H4 (cell line): ENCODE measurements at regions not wholly inside any gene's neighbourhood (a gene's known extent, or its start where the extent isn't known, plus 50 kb on each side); places are given as distances from the start of the nearest gene placed in this dataset.

Source experiments
- DNase-seq: peaks from one replicate; pipeline ENCODE4 v3.0.0-alpha.2; 2015; ENCODE audit warnings: low spot score

- DNase-seq = no peak
Observed at GRCh38 chr1:81330521-81330920, 470.2 kb upstream of the ADGRL2 start.

DNA sequence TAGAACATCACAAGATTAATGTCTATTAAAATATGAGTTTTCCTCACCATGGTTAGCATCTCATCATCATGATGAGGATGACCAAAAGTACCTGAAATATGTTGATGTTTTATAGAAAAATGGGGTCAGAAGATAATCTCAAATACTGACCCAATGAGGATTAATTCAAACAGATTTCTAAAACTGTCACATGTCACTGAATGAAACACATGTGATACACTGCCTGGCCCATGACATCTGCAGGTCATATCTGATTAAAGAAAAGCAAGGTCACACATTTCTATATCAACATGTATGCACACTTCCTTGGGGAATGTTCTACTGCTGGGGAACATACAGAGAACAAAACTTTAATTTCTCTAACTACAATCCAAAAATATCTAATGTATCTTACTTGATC lies 470.6 kb upstream of the ADGRL2 start:
- DNase-seq = no peak

DNA sequence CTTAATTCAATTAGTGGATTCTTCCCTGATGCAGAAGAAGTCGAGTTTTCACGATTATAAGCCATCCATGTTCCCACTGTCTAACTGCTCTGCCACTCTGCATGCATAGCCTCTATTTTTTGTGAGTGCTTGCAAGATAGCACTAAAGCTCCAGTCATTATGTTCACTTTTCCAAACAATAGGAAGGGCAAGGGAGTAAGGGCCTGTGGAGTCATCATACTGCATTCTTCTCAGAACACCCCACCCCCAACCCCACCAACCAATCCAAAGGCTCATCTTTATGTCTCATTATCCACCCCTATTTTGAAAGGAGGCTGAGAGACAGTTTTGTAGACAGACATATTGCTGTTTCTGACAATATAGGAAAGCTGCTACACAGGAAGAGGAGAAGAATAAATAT lies 471.7 kb upstream of the ADGRL2 start:
- no peak for DNase-seq

DNA sequence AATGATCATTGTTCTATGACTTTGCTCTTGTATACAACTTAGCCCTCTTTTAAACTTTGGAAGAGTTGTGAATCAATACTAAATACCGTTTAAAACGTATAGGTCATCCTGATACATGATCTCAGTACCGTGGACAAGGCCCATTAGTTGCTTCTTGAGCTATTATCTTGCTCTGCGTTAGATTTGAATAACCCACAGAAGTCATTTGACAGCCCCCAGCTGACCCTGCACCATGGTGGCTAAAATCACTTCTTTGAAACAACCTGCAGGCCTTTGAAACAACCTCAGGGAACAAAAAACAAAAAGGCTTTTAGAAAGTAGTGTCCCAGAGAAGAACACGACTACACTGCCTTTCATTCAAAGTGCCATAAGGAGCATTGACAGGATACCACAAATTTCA lies 473.0 kb upstream of the ADGRL2 start:
- no peak for DNase-seq

GRCh38 chr1:81327103-81327710 lies 473.5 kb upstream of the ADGRL2 start:
- no peak for DNase-seq

DNA sequence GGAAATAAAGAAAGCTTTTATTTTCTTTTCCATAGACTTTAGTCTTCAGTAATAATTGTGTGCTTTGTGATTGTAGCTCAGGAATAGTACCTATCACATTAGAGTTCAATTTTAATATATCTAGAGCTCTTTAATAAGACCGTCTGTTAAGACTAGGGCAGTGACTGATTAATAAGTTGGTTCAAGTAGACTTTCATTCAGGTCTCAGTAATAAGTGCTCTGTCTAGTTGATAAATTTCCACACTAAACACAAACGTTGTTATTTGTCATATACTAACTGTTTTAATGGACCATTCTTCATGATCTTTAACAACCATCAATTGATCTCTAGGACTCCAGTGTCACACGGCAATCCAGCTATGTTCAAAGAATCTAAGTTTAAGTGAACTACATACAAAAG lies 474.5 kb upstream of the ADGRL2 start:
- no peak for DNase-seq

DNA sequence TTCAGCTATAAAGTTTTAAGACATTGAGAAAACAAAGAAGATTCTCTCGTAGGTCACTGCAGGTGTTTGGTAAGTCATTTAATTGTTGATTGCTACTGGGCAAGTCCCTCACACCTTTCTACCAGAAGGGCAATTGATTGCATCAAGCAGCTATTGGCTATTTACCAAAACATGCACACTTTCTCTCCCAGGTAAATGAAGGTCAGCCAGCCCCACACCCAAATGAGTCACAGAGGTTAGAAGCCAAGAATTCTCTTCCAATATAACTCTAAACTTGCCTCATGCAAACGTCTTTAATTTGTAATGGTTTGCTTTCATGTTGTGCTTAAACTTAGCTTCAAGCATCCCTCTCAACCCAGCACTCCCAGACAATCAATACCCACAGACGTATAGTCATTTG lies 475.3 kb upstream of the ADGRL2 start:
- DNase-seq = no peak

GRCh38 chr1:81323862-81324261 lies 476.9 kb upstream of the ADGRL2 start:
- no peak for DNase-seq

DNA sequence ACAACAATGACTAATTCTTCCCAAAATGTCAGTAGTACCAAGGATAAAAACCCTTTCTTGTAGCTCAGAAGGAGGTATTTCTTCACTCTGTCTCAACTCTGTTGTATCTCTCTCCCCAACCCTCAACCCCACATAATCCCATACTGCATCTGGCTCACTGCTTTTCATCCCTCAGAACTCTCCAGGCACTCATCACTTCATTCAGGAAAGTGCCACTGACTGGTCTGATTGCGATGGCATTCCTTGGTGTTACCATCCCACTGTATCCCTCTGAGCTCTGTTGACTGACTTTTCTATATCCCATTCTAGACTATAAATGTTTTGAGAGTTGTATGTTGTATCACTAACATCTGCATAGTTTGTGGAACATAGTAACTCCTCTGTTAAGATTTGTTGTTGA lies 483.5 kb upstream of the ADGRL2 start:
- no peak for DNase-seq

- DNase-seq = no peak
Observed at GRCh38 chr1:81314513-81315233, 486.1 kb upstream of the ADGRL2 start.

GRCh38 chr1:81313289-81313688 lies 487.4 kb upstream of the ADGRL2 start:
- DNase-seq = no peak

DNA sequence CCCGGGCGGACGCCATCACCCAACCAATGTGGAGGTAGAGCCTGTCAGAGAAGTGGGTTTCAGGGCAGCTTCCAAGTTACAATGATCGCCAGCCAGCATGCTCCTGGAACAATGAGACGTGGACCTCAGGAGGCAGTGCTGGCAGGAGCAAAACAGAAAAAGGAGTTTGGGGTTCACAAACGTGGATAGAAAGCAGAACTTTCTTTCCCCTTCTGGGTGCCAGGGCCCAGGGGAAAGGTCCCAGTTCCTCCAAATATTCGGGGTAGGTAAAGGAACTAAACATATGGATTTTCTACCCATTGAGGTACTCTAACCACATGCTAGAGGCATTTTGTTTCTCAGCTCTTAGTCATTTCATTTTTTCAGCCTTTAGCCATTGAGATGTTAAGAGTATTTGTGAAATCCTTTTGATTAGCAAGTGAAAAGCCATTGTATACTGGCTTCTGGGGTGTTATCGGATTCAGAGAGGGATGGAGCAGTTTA lies 488.4 kb upstream of the ADGRL2 start:
- no peak for DNase-seq

DNA sequence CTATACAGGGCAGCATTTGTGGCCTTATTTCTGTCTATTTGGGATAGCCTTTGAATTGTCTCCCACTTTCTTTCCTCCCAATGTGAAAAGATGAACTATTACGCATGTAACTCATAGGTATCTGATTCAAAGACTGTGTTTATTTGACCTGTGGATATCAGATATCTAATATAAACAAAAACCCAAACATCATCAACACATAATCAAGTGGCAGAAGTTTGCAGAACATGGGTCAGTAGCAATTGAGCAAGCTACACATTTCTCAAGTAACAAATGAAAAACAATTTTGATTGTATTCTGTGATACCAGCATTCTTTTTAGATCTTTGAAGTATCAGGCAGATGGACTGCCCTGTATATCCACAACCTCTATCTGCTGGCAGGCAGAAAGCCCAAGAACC lies 490.5 kb upstream of the ADGRL2 start:
- DNase-seq = no peak

DNA sequence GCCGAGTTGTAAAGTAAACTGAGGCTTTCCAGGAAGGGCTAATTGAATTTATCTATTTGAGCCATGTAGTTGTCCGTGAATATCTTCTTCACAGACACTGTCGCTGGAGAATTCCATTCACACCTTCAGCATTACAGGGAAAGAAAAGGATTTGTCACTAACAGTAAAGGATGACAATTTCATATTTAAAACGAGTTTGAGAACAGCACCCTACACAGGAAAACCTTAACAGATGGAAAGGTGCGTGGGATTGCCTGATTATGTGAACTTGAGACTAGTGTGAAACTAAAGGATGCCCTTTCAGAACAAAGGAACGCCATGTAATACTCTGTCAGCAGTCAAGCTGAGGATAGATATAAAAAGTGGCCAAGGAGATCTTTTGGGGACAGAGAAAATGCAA lies 492.5 kb upstream of the ADGRL2 start:
- no peak for DNase-seq

DNA sequence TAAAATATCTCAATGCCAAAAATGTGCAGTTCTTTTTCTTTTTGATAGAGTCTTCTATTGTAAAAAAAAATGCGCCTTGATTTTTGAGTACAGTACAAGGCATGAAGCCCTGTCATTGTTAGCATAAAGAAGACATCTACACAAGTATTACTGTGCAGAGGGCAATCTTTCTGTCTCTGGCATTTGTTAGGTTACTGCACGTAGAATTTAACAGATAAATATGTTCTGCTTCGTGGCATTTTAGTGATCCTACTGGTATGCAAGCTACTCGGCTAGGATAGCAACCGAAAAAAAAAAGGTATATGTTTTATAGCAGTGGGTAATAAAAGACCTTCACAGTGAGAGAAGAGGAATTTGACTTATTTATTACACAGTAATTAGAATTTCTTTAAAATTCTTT lies 492.9 kb upstream of the ADGRL2 start:
- DNase-seq = no peak

DNA sequence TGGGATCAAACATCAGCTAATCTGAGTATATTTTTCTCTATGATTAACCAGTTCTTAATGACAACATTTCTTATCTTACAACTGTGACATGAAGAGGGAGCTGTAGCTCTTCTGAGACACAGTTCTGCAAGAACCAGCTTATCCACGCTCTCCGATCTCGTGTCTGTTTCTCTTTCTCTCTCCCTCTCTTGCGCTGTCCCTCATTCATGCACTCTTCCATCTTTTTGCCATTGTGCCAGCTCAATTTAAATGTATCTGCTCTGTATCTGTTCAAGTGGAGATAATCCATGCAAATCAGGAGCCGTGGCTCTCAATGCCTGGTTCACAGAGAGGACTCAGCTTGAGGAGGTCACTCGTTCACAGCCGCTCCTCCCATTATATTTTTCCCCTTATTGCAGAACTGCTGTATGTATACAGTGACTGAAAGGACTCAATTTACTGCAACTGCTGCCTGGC lies 494.7 kb upstream of the ADGRL2 start:
- peak; percentile 3 for DNase-seq

GRCh38 chr1:81304187-81304586 lies 496.5 kb upstream of the ADGRL2 start:
- DNase-seq = no peak

DNA sequence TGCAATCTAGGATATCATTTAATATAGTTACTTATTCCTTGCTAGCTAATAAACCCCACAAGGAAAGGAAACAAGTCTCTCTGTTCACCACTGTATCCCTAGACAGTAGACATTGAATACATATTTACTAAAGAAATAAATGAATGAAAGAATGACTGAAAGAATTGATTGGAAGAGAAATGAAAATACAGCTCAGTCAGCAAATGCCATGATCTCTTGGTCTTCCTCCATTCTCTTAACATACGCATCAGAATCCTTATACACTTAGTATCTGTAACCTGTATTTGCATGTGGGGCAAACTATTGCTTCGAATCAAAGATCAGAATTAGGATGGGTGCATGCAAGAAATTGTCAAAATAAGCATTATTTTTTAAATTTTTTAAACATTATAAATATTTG lies 500.8 kb upstream of the ADGRL2 start:
- no peak for DNase-seq

DNA sequence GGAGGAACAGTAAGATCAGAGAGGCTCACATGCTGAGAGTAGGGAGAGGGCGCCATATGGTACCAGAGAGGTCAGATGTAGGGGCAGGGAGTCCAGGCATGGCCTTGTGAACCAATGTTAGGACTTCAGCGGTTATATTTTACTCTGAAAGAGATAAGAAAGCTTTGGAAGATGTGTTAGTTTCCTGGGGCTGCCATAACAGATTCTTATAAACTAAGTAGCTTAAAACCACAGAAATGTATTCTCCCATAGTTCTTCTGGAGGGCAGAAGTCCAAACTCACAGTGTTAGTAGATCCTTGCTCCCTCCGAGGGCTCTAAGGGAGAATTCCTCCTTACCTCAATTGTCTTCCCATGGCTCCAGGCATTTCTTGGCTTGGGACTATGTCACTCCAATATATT lies 502.5 kb upstream of the ADGRL2 start:
- peak; percentile 2 for DNase-seq

- DNase-seq = peak; percentile 41
Observed at GRCh38 chr1:81296601-81297000, 504.1 kb upstream of the ADGRL2 start.

DNA sequence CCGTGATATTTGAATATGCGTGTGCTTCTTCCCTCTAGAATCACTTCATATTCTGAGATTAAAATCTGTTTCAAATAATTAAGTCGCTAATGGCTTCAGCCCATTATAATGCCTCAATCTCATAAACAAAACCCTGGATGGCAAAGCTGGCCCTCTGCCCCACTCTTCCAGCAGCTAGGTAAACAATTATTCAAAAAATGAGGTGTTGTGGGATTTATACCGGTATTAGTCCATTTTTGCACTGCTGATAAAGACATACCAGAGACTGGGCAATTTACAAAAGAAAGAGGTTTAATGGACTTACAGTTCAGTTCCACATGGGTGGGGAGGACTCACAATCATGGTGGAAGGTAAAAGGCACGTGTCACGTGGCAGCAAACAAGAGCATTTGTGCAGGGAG lies 510.4 kb upstream of the ADGRL2 start:
- DNase-seq = no peak

- DNase-seq = no peak
Observed at GRCh38 chr1:81288689-81289088, 512.0 kb upstream of the ADGRL2 start.

DNA sequence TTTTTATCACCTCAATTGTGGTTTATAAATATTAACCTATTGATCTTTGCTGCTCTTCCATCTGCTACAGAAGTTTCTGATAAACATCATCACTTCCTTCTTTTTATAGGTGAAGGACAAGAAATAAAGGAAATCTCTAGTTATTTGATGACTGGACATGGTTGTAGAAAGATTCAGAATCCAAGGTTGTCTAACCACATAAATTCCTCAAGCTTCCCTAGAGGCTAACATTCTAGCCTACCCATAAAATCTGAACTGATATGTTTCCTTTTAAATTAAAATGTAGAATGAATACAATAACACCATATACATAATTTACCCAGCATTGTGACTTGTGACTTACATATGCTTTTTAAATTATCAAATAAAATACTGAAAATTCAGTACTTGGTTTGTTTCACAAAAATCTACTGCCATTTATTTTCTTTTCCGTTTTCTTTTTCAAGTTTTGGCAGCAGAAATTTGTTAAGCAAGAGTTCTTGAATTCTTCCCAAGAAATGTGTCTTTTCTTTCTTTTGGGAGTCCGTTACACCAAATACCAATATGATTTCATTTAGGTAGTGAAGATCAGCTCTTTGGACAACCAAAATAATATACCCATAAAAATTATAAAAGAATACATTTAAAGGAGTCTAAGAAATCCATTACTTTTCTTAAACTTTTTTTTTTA lies 513.2 kb upstream of the ADGRL2 start:
- no peak for DNase-seq
